HEK293 (cell line): ENCODE measurements at regions not wholly inside any gene's neighbourhood (a gene's known extent, or its start where the extent isn't known, plus 50 kb on each side); places are given as distances from the start of the nearest gene placed in this dataset.

Experiments used
- ZNF140 ChIP-seq: fragments of 450-650 bp; formaldehyde crosslinking; IDR thresholded peaks from 2 replicates; pipeline ENCODE4 v1.5.1; 2016; ENCODE audit warnings: missing biosample characterization, missing genetic modification characterization
- ZNF274 ChIP-seq, 2 experiments: fragments of 200-500 bp in 1 of 2; fragments of 450-650 bp in 1 of 2; sonication (Bioruptor generic) in 1 of 2; formaldehyde crosslinking in 1 of 2; IDR thresholded peaks; 2 replicates each; pipeline versions ENCODE4 v1.5.1 to v1.6.1; 2014 to 2016; ENCODE audit warnings: borderline replicate concordance in 1 of 2, inconsistent platforms in 1 of 2, low read length in 1 of 2, missing biosample characterization in 1 of 2, missing genetic modification characterization in 1 of 2
- ZNF350 ChIP-seq: fragments of 450-650 bp; formaldehyde crosslinking; IDR thresholded peaks from 2 replicates; pipeline ENCODE4 v1.5.0; 2017; ENCODE audit warnings: missing biosample characterization, mild to moderate bottlenecking, missing genetic modification characterization
- ZNF561 ChIP-seq: fragments of 450-650 bp; IDR thresholded peaks from 2 replicates; pipeline ENCODE4 v1.5.1; 2018; ENCODE audit warnings: missing biosample characterization, missing genetic modification characterization, borderline replicate concordance
- TF ChIP-seq, protein P1 (sequence below): fragments of 450-650 bp; formaldehyde crosslinking; IDR thresholded peaks from 2 replicates; pipeline ENCODE4 v1.5.1; 2017; ENCODE audit warnings: missing biosample characterization, missing genetic modification characterization
- TF ChIP-seq, protein P2 (sequence below): fragments of 450-650 bp; formaldehyde crosslinking; IDR thresholded peaks from 2 replicates; pipeline ENCODE4 v1.5.1; 2016; ENCODE audit warnings: missing biosample characterization, missing genetic modification characterization
- TF ChIP-seq, protein P3 (sequence below): fragments of 450-650 bp; formaldehyde crosslinking; IDR thresholded peaks from 2 replicates; pipeline ENCODE4 v1.5.1; 2016; ENCODE audit warnings: missing biosample characterization, missing genetic modification characterization

DNA sequence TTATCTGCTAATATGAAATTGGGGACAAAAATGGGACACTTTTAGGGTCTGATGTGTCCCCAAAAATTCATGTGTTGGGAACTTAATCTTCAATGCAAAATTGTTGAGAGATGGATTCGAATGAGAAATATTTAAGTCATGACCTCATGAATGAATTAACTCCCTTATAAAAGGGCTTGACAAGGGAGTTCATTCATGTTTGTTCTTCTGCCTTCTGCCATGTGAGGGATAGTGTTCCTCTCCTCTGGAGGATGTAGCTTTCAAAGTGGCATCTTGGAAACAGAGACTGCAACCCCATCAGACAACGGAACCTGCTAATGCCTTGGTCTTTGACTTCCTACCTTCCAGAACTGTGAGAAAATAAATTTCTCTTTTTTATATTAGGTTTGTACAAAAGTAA lies 89.2 kb upstream of the LINC00305 start:
- TF ChIP-seq, protein P1, sequence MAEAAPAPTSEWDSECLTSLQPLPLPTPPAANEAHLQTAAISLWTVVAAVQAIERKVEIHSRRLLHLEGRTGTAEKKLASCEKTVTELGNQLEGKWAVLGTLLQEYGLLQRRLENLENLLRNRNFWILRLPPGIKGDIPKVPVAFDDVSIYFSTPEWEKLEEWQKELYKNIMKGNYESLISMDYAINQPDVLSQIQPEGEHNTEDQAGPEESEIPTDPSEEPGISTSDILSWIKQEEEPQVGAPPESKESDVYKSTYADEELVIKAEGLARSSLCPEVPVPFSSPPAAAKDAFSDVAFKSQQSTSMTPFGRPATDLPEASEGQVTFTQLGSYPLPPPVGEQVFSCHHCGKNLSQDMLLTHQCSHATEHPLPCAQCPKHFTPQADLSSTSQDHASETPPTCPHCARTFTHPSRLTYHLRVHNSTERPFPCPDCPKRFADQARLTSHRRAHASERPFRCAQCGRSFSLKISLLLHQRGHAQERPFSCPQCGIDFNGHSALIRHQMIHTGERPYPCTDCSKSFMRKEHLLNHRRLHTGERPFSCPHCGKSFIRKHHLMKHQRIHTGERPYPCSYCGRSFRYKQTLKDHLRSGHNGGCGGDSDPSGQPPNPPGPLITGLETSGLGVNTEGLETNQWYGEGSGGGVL (tag by site-specific recombination), result no peak
- TF ChIP-seq, protein P2, sequence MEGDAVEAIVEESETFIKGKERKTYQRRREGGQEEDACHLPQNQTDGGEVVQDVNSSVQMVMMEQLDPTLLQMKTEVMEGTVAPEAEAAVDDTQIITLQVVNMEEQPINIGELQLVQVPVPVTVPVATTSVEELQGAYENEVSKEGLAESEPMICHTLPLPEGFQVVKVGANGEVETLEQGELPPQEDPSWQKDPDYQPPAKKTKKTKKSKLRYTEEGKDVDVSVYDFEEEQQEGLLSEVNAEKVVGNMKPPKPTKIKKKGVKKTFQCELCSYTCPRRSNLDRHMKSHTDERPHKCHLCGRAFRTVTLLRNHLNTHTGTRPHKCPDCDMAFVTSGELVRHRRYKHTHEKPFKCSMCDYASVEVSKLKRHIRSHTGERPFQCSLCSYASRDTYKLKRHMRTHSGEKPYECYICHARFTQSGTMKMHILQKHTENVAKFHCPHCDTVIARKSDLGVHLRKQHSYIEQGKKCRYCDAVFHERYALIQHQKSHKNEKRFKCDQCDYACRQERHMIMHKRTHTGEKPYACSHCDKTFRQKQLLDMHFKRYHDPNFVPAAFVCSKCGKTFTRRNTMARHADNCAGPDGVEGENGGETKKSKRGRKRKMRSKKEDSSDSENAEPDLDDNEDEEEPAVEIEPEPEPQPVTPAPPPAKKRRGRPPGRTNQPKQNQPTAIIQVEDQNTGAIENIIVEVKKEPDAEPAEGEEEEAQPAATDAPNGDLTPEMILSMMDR (tag by site-specific recombination), result no peak
- TF ChIP-seq ZNF350 (no peak), ZNF274 (IDR thresholded peaks at IDR 0.05; ENCODE audit: low read length) (no peak), ZNF274 (tag by site-specific recombination; IDR thresholded peaks at IDR 0.05; ENCODE audit: borderline replicate concordance) (no peak), ZNF561 (tag by site-specific recombination) (no peak), ZNF140 (no peak)
- TF ChIP-seq, protein P3, sequence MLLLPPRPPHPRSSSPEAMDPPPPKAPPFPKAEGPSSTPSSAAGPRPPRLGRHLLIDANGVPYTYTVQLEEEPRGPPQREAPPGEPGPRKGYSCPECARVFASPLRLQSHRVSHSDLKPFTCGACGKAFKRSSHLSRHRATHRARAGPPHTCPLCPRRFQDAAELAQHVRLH, result no peak
